ENCODE measurements at regions not wholly inside any gene's neighbourhood (a gene's known extent, or its start where the extent isn't known, plus 50 kb on each side); places are given as distances from the start of the nearest gene placed in this dataset.

DNA sequence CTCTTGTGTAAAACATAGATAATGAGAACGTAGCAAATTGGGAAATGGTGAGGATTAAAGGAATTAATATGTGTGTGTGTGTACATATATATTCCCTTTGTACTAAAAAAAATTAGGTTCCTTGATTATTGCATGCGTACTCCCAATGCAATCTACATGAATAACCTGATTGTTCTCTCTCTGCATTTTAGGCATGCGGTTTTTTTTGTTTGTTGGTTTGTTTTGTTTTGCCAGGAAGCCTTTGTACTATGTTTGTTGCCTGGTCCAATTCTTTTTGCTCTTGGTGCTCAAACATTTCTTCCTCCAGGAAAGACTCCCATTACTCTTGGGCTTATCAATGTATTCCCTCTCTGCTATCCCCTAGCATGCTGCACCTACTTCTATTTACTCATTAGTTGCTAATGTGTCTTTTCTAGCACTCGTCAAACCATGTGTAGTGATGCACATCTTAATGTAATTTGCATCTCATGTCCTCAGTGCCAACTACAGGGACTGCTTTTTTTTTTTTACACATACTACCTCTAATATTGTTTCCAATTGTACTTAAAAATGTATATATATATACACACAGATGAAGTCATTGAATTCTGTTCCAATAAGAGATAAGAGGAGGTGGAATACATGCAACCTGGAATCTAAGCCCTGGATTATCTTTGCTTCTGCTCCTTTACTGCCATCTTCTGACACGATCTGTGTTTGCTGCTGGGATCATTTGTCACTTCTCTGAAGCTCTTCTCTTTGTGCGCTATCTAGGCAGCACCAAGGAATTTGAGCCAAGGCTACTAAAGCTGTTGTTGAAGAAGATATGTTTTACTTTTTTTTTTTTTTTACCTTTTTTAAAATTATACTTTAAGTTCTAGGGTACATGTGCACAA lies 197.2 kb upstream of the ANO3 start:
- ATAC-seq, result peak; percentile 87

DNA sequence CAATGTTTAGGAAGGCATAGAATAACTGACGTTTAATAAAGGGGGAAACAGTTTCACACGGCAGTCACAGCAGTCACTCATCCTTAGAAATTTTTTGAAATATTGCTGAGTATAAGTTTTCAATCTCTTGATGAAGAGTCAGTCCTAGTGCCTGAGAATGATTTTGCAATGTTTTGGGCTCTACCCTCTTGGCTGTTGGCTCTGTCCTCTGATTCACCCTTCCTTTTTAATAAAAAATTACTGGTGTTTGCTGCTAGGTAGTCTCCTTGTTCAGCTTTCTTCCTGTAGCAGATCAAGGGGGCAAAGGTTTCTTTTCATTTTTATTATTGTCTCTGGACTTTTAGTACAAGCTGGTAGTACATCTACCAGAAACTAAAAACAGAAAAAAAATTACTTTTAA lies 194.3 kb upstream of the ANO3 start:
- H3K27me3 ChIP-seq (ENCODE audit: insufficient read depth), result no peaks in the 10 kb centered on the region
- DNase-seq (ENCODE audit: low spot score), result no peak
- H3F3A ChIP-seq (replicated peaks; ENCODE audit: low read depth), result no peaks in the 10 kb centered on the region
- Mint-ChIP-seq H3K4me3 (no peak overlapping the region), H3K27ac (no peak overlapping the region), H3K27me3 (ENCODE audit: insufficient read depth, low read depth, poor library complexity) (no peaks in the 10 kb centered on the region), H3K9me3 (no peaks in the 10 kb centered on the region), H3K36me3 (ENCODE audit: low read depth) (no peaks in the 10 kb centered on the region), H3K4me1 (peaks cover 6% of the 10 kb centered on the region; the same call in 2 of the 3 replicates)
- TF ChIP-seq, protein P1, sequence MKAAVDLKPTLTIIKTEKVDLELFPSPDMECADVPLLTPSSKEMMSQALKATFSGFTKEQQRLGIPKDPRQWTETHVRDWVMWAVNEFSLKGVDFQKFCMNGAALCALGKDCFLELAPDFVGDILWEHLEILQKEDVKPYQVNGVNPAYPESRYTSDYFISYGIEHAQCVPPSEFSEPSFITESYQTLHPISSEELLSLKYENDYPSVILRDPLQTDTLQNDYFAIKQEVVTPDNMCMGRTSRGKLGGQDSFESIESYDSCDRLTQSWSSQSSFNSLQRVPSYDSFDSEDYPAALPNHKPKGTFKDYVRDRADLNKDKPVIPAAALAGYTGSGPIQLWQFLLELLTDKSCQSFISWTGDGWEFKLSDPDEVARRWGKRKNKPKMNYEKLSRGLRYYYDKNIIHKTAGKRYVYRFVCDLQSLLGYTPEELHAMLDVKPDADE (IDR thresholded peaks at IDR 0.05), result no peak
- no peak for TF ChIP-seq STAT1 (IDR thresholded peaks at IDR 0.05; ENCODE audit: unreplicated experiment)
- ATAC-seq, result no peak
- no peak overlapping the region for H2AFZ ChIP-seq
- H3K4me3 ChIP-seq, result no peak overlapping the region
- H3K9me2 ChIP-seq (ENCODE audit: insufficient read depth), result peaks cover 4% of the 10 kb centered on the region; the same call in 1 of the 2 replicates
- no peaks in the 10 kb centered on the region for H3K36me3 ChIP-seq (ENCODE audit: insufficient read depth)
- no peak overlapping the region for H3K4me2 ChIP-seq
- H3K79me2 ChIP-seq (replicated peaks; ENCODE audit: insufficient read depth), result no peaks in the 10 kb centered on the region
- H3K27ac ChIP-seq (ENCODE audit: low read depth), result no peak overlapping the region
- peaks cover 2% of the 10 kb centered on the region; the same call in 1 of the 2 replicates for H3K4me1 ChIP-seq (ENCODE audit: insufficient read depth)
- H4K20me1 ChIP-seq (replicated peaks; ENCODE audit: insufficient read depth), result no peaks in the 10 kb centered on the region

More for the DNA sequence above, 197.2 kb upstream of the ANO3 start:
- Histone ChIP-seq H4K20me1 (replicated peaks; ENCODE audit: insufficient read depth) (no peaks in the 10 kb centered on the region), H3F3A (replicated peaks; ENCODE audit: low read depth) (no peaks in the 10 kb centered on the region), H3K9me2 (ENCODE audit: insufficient read depth) (no peaks in the 10 kb centered on the region), H3K27ac (ENCODE audit: low read depth) (no peak overlapping the region), H3K4me2 (no peak overlapping the region), H3K79me2 (replicated peaks; ENCODE audit: insufficient read depth) (no peaks in the 10 kb centered on the region), H3K27me3 (ENCODE audit: insufficient read depth) (no peaks in the 10 kb centered on the region), H3K4me1 (ENCODE audit: insufficient read depth) (no peaks in the 10 kb centered on the region; the same call in 1 of the 2 replicates), H3K36me3 (ENCODE audit: insufficient read depth) (no peaks in the 10 kb centered on the region), H3K4me3 (no peak overlapping the region), H2AFZ (no peak overlapping the region)
- H3K36me3 Mint-ChIP-seq (ENCODE audit: low read depth), result no peaks in the 10 kb centered on the region
- peak overlapping the region; percentile 49; the same call in 1 of the 2 replicates for H3K27ac Mint-ChIP-seq
- no peaks in the 10 kb centered on the region for H3K27me3 Mint-ChIP-seq (ENCODE audit: insufficient read depth, low read depth, poor library complexity)
- no peak overlapping the region for H3K4me3 Mint-ChIP-seq
- TF ChIP-seq, protein P2, sequence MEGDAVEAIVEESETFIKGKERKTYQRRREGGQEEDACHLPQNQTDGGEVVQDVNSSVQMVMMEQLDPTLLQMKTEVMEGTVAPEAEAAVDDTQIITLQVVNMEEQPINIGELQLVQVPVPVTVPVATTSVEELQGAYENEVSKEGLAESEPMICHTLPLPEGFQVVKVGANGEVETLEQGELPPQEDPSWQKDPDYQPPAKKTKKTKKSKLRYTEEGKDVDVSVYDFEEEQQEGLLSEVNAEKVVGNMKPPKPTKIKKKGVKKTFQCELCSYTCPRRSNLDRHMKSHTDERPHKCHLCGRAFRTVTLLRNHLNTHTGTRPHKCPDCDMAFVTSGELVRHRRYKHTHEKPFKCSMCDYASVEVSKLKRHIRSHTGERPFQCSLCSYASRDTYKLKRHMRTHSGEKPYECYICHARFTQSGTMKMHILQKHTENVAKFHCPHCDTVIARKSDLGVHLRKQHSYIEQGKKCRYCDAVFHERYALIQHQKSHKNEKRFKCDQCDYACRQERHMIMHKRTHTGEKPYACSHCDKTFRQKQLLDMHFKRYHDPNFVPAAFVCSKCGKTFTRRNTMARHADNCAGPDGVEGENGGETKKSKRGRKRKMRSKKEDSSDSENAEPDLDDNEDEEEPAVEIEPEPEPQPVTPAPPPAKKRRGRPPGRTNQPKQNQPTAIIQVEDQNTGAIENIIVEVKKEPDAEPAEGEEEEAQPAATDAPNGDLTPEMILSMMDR (conservative IDR thresholded peaks at IDR 0.05; ENCODE audit: low read depth in 2 of 2), result peak; percentile 59 to 82
- TF ChIP-seq EZH2 (IDR thresholded peaks at IDR 0.05; ENCODE audit: low read depth, unreplicated experiment) (no peak), STAT1 (IDR thresholded peaks at IDR 0.05; ENCODE audit: unreplicated experiment) (no peak)
- H3K4me1 Mint-ChIP-seq, result peaks cover 3% of the 10 kb centered on the region; the same call in 2 of the 3 replicates
- peak; percentile 62 for DNase-seq (ENCODE audit: low spot score)
- no peaks in the 10 kb centered on the region for H3K9me3 Mint-ChIP-seq

DNA sequence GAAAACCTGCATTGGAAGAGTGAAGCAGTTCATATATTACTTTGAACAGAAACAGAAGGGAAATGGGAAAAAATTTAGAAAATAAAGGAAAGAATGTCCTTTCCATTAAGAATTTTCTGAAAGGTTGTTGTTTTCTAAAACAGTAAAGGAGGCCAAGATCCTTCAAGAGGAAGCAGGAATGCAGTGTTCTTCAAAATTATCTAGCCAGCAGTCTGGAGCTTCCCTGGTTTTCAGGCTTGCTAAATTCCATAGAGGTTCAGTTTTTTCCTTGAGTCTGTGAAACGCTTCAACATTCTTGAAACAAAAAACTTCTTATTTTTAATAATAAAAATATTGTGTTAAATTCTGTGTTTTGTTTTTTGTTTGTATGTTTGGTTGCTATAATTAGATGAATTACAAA lies 189.0 kb upstream of the ANO3 start:
- H4K20me1 ChIP-seq (replicated peaks; ENCODE audit: insufficient read depth), result no peaks in the 10 kb centered on the region
- peak overlapping the region; percentile 15; the same call in 1 of the 2 replicates for H3K27ac ChIP-seq (ENCODE audit: low read depth)
- Mint-ChIP-seq H3K4me1 (peaks cover 21% of the 10 kb centered on the region), H3K27me3 (ENCODE audit: insufficient read depth, low read depth, poor library complexity) (peaks cover 1% of the 10 kb centered on the region), H3K4me3 (no peak overlapping the region), H3K9me3 (no peaks in the 10 kb centered on the region), H3K36me3 (ENCODE audit: low read depth) (no peaks in the 10 kb centered on the region), H3K27ac (no peak overlapping the region)
- H3K79me2 ChIP-seq (replicated peaks; ENCODE audit: insufficient read depth), result no peaks in the 10 kb centered on the region
- ATAC-seq, result no peak
- H3K4me1 ChIP-seq (ENCODE audit: insufficient read depth), result peaks cover 28% of the 10 kb centered on the region
- H2AFZ ChIP-seq, result no peak overlapping the region
- DNase-seq (ENCODE audit: low spot score), result peak; percentile 30
- H3K4me2 ChIP-seq, result peak overlapping the region; percentile 45
- no peaks in the 10 kb centered on the region for H3K36me3 ChIP-seq (ENCODE audit: insufficient read depth)
- no peaks in the 10 kb centered on the region for H3K27me3 ChIP-seq (ENCODE audit: insufficient read depth)
- no peak overlapping the region for H3K4me3 ChIP-seq
- H3K9me2 ChIP-seq (ENCODE audit: insufficient read depth), result peaks cover 4% of the 10 kb centered on the region; the same call in 1 of the 2 replicates
- H3F3A ChIP-seq (replicated peaks; ENCODE audit: low read depth), result no peaks in the 10 kb centered on the region
- TF ChIP-seq POLR2AphosphoS5 (IDR thresholded peaks at IDR 0.05; ENCODE audit: low read depth) (no peak), JUNB (IDR thresholded peaks at IDR 0.05; ENCODE audit: unreplicated experiment) (no peak), CREB1 (CRISPR knock-in tag; IDR thresholded peaks at IDR 0.05; ENCODE audit: low read depth) (no peak), ZNF114 (CRISPR knock-in tag; IDR thresholded peaks at IDR 0.05) (no peak), NANOG (IDR thresholded peaks at IDR 0.05; ENCODE audit: borderline replicate concordance) (no peak), ZNF331 (CRISPR knock-in tag; IDR thresholded peaks at IDR 0.05; ENCODE audit: low read depth) (no peak), STAT1 (IDR thresholded peaks at IDR 0.05; ENCODE audit: unreplicated experiment) (no peak), EZH2 (IDR thresholded peaks at IDR 0.05; ENCODE audit: low read depth, unreplicated experiment) (no peak)
- TF ChIP-seq, protein P2 (conservative IDR thresholded peaks at IDR 0.05; ENCODE audit: low read depth in 2 of 2), result no peak
- TF ChIP-seq, protein P1 (IDR thresholded peaks at IDR 0.05), result no peak

Measured in GM23338 (cell line).